ENCODE measurements at regions not wholly inside any gene's neighbourhood (a gene's known extent, or its start where the extent isn't known, plus 50 kb on each side); places are given as distances from the start of the nearest gene placed in this dataset.

DNA sequence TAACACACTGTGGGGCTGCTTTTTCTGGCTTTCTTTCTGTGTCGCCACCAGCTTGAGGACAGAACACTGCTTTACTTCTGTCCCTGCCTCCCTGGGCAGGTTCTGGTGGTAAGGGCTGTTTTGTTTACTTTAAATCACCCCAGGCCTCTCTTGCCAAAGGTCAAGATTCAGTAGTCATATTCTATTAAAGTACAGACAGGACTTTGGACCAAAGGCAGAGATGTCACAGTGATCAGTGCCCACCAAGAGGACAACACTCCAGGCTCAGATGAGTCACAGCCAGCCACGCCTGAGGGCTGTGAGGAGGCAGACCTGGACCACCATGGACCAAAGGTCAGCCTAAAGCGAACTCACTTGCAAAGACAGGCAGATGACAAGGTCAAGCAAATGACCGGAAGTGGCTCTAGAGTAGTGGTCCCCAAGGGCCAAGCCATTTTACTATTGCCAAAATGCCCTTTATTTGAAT lies 200.0 kb downstream of the RHOU start:
- Histone ChIP-seq H3K79me2 (ENCODE audit: insufficient read depth, low read length) (no peaks in the 10 kb centered on the region), H3K4me2 (ENCODE audit: low read depth, low read length) (peak overlapping the region; percentile 78), H4K20me1 (ENCODE audit: insufficient read depth, low read length) (no peaks in the 10 kb centered on the region), H3K9ac (ENCODE audit: insufficient read depth, low read depth, low read length) (peak overlapping the region; percentile 44; the same call in 1 of the 2 replicates), H3K27ac (ENCODE audit: extremely low read length, insufficient read depth, low read length) (peak overlapping the region; percentile 77), H3K36me3 (replicated peaks in 1 of 2; ENCODE audit: control insufficient read depth in 1 of 2, insufficient read depth in 2 of 2, low read length in 2 of 2) (no peaks in the 10 kb centered on the region), H2AFZ (ENCODE audit: low read length) (no peak overlapping the region), H3K27me3 (ENCODE audit: control insufficient read depth in 1 of 2, insufficient read depth in 2 of 2, low read length in 2 of 2) (no peaks in the 10 kb centered on the region), H3K9me3 (ENCODE audit: low read length) (no peaks in the 10 kb centered on the region), H3K4me3 (replicated peaks in 1 of 3; ENCODE audit: insufficient read depth in 1 of 3, low read depth in 2 of 3, low read length in 3 of 3) (peak overlapping the region in 1 of 3 experiments; percentile 30; a peak in 2 of 6 replicates), H3K4me1 (ENCODE audit: insufficient read depth, low read length) (peaks cover 82% of the 10 kb centered on the region)
- BruUV-seq (replicated peaks) = no TSS peak
- intact Hi-C loops (cut with micrococcal nuclease; ENCODE audit: unreplicated experiment) (loop anchor here (1.0 to 5.0 kb wide), 3 partner anchors 29 to 286 kb away; no protein-coding TSS in a partner anchor), in situ Hi-C loops (cut with HindIII; ENCODE audit: extremely low pct_ligation_motif_present, low pct_unique_long_range_greater_than_20kb) (no loop called here)
- DNase-seq (ENCODE audit: low spot score) (peak; percentile 92), ATAC-seq (peak; percentile 68), FAIRE-seq (peak; percentile 72)
- ChIA-PET POLR2A (interaction anchor here (0.9 to 2.7 kb wide), 6 partner anchors 9 to 199 kb away, joined by 3 to 19 read pairs (median 4); no protein-coding TSS in a partner anchor), CTCF (ENCODE audit: low intra/inter-chr PET ratio, low total read pairs) (no interaction called here)
- 21% methylated on average over 3 of the region's 4 CpGs for WGBS (ENCODE audit: low lambda C conversion rate)
- TF ChIP-seq HOXA3 (CRISPR knock-in tag; IDR thresholded peaks at IDR 0.05) (peak; percentile 84), RARA (CRISPR knock-in tag; IDR thresholded peaks at IDR 0.05) (peak; percentile 89), JARID2 (CRISPR knock-in tag; IDR thresholded peaks at IDR 0.05; ENCODE audit: insufficient replicate concordance) (no peak), ZNF253 (CRISPR knock-in tag; IDR thresholded peaks at IDR 0.05; ENCODE audit: borderline replicate concordance) (no peak), ARNT2 (CRISPR knock-in tag; IDR thresholded peaks at IDR 0.05; ENCODE audit: low read depth) (peak; percentile 58; the same call in 1 of the 2 replicates), ZNF652 (CRISPR knock-in tag; IDR thresholded peaks at IDR 0.05; ENCODE audit: borderline replicate concordance, low read depth) (peak; percentile 13; the same call in 1 of the 2 replicates), DNMT3B (CRISPR knock-in tag; conservative IDR thresholded peaks at IDR 0.05) (0 out of 2 replicates have a peak, but pooled peaks have one; percentile 55), YEATS4 (CRISPR knock-in tag; IDR thresholded peaks at IDR 0.05; ENCODE audit: borderline replicate concordance) (peak; percentile 29; the same call in 1 of the 2 replicates), RCOR2 (CRISPR knock-in tag; IDR thresholded peaks at IDR 0.05) (peak; percentile 92), FOSL2 (CRISPR knock-in tag; IDR thresholded peaks at IDR 0.05) (peak; percentile 98), SP1 (IDR thresholded peaks at IDR 0.05) (no peak), SP1 (CRISPR knock-in tag; IDR thresholded peaks at IDR 0.05) (no peak), PRDM10 (CRISPR knock-in tag; IDR thresholded peaks at IDR 0.05; ENCODE audit: low read depth) (0 out of 2 replicates have a peak, but pooled peaks have one; percentile 35), FOXK1 (CRISPR knock-in tag; IDR thresholded peaks at IDR 0.05; ENCODE audit: borderline replicate concordance, low read depth) (peak; percentile 88; the same call in 1 of the 2 replicates), ZBTB20 (CRISPR knock-in tag; IDR thresholded peaks at IDR 0.05; ENCODE audit: borderline replicate concordance, low read depth) (peak; percentile 84; the same call in 1 of the 2 replicates), ZFP36 (IDR thresholded peaks at IDR 0.05; ENCODE audit: borderline replicate concordance, low read depth, low read length, partially characterized antibody) (no peak)
- TF ChIP-seq, protein P1, sequence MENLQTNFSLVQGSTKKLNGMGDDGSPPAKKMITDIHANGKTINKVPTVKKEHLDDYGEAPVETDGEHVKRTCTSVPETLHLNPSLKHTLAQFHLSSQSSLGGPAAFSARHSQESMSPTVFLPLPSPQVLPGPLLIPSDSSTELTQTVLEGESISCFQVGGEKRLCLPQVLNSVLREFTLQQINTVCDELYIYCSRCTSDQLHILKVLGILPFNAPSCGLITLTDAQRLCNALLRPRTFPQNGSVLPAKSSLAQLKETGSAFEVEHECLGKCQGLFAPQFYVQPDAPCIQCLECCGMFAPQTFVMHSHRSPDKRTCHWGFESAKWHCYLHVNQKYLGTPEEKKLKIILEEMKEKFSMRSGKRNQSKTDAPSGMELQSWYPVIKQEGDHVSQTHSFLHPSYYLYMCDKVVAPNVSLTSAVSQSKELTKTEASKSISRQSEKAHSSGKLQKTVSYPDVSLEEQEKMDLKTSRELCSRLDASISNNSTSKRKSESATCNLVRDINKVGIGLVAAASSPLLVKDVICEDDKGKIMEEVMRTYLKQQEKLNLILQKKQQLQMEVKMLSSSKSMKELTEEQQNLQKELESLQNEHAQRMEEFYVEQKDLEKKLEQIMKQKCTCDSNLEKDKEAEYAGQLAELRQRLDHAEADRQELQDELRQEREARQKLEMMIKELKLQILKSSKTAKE (CRISPR knock-in tag; IDR thresholded peaks at IDR 0.05; ENCODE audit: borderline replicate concordance) = peak; percentile 43; the same call in 1 of the 2 replicates
- TF ChIP-seq, protein P2, sequence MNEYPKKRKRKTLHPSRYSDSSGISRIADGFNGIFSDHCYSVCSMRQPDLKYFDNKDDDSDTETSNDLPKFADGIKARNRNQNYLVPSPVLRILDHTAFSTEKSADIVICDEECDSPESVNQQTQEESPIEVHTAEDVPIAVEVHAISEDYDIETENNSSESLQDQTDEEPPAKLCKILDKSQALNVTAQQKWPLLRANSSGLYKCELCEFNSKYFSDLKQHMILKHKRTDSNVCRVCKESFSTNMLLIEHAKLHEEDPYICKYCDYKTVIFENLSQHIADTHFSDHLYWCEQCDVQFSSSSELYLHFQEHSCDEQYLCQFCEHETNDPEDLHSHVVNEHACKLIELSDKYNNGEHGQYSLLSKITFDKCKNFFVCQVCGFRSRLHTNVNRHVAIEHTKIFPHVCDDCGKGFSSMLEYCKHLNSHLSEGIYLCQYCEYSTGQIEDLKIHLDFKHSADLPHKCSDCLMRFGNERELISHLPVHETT (CRISPR knock-in tag; conservative IDR thresholded peaks at IDR 0.05) = no peak

Measured in HepG2 (cell line).